Natural killer cell treated with Interleukin-12 subunit alpha and Interleukin-12 subunit beta and Interleukin-15 and Interleukin-18, amount 100 ng/mL, for 72 hours (primary cell): ENCODE measurements at regions not wholly inside any gene's neighbourhood (a gene's known extent, or its start where the extent isn't known, plus 50 kb on each side); places are given as distances from the start of the nearest gene placed in this dataset.

Experiments used
- ATAC-seq, 2 donors: fragments of 150-1000 bp; cut with Tn5 transposase in 1 of 2; sonication (Bioruptor Pico), chemical (Tn5 transposase) in 1 of 2; 2 replicates each; pipeline ENCODE4 v1.10.0; 2021
- DNase-seq: peaks from one replicate; pipeline ENCODE4 v3.0.0; 2022; ENCODE audit warnings: low spot score
- H3K27ac Mint-ChIP-seq, 2 donors: 1 replicate in 1 of 2; 2 replicates in 1 of 2; pipeline ENCODE4 v1.8.0; 2022; ENCODE audit warnings: mixed read lengths in 2 of 2, mild to moderate bottlenecking in 1 of 2, moderate library complexity in 1 of 2
- H3K27me3 Mint-ChIP-seq, 2 donors: 1 replicate in 1 of 2; 2 replicates in 1 of 2; pipeline ENCODE4 v1.8.0; 2022; ENCODE audit warnings: mixed read lengths in 2 of 2
- H3K36me3 Mint-ChIP-seq: one replicate; pipeline ENCODE4 v1.8.0; 2022; ENCODE audit warnings: mixed read lengths
- H3K4me1 Mint-ChIP-seq, 2 donors: 1 replicate in 1 of 2; 2 replicates in 1 of 2; pipeline ENCODE4 v1.8.0; 2022; ENCODE audit warnings: low read depth in 2 of 2, mixed read lengths in 2 of 2, mild to moderate bottlenecking in 1 of 2
- H3K4me3 Mint-ChIP-seq: one replicate; pipeline ENCODE4 v1.8.0; 2022; ENCODE audit warnings: mixed read lengths
- H3K9me3 Mint-ChIP-seq: 2 replicates; pipeline ENCODE4 v1.8.0; 2022; ENCODE audit warnings: mixed read lengths

DNA sequence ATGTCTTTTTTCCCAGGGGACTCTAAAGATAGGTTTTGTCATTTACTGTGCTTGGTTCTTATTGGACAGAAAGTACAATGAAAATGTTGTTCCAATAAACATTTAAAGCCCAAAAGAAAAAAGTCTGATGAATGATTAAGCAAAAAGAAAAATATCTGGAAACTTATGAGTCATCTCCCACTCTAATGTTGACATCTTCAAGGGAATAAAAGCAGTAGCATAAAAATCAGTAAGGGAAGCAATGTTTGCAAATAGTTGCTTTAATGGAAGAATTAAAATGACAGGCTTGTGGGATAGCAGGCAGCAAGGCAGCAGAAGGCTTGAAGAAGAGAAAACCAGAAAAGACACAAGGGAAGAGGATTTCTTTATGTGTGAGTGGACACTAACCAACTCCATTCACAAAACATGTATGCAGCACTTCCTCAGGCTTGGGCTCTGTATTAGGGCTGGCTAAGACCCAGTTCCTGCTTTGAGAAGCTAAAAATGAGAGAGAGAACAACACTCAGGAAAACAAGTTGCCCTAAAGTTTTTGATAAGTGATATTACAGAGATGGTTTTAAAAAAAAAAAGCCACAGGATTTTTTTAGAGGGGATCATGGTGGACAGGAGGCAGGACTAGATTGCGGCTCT lies 263.2 kb upstream of the NT5E start:
- H3K4me1 Mint-ChIP-seq = no peaks in the 10 kb centered on the region
- no peak overlapping the region for H3K4me3 Mint-ChIP-seq
- H3K9me3 Mint-ChIP-seq = peaks cover 16% of the 10 kb centered on the region
- ATAC-seq = no peak
- no peak for DNase-seq
- H3K27me3 Mint-ChIP-seq = no peaks in the 10 kb centered on the region
- H3K27ac Mint-ChIP-seq = no peak overlapping the region
- H3K36me3 Mint-ChIP-seq = no peaks in the 10 kb centered on the region

GRCh38 chr6:85185977-85186376 lies 263.9 kb upstream of the NT5E start:
- Mint-ChIP-seq H3K27ac (no peak overlapping the region), H3K36me3 (no peaks in the 10 kb centered on the region), H3K4me3 (no peak overlapping the region), H3K4me1 (no peaks in the 10 kb centered on the region), H3K27me3 (no peaks in the 10 kb centered on the region), H3K9me3 (peaks cover 20% of the 10 kb centered on the region)
- no peak for ATAC-seq
- DNase-seq = no peak

GRCh38 chr6:85183841-85184240 lies 266.0 kb upstream of the NT5E start:
- no peak overlapping the region for H3K27ac Mint-ChIP-seq
- H3K4me1 Mint-ChIP-seq = no peaks in the 10 kb centered on the region
- peaks cover 10% of the 10 kb centered on the region for H3K9me3 Mint-ChIP-seq
- no peaks in the 10 kb centered on the region for H3K27me3 Mint-ChIP-seq
- ATAC-seq = no peak
- H3K4me3 Mint-ChIP-seq = no peak overlapping the region
- DNase-seq = no peak
- no peaks in the 10 kb centered on the region for H3K36me3 Mint-ChIP-seq

DNA sequence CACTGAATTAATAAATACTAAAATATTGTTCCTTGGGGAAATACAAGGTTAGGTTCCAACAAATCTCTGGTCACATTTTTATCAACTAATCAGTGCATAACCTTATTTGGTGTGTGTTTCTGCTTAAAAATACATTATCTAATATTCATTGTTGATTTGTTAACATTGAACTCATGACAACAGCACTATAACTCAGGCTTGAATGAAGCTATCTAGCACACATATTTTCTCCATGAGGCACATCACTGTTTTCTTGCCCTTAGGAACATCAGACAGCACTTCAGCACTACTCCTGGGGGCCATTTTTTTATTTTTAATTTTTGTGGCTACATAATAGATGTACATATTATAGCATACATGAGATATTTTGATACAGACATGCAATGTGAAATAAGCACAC lies 277.2 kb upstream of the NT5E start:
- no peaks in the 10 kb centered on the region for H3K4me1 Mint-ChIP-seq
- no peaks in the 10 kb centered on the region for H3K36me3 Mint-ChIP-seq
- DNase-seq (no peak), ATAC-seq (no peak)
- H3K27me3 Mint-ChIP-seq = no peaks in the 10 kb centered on the region
- no peak overlapping the region for H3K4me3 Mint-ChIP-seq
- H3K9me3 Mint-ChIP-seq = peaks cover 18% of the 10 kb centered on the region
- H3K27ac Mint-ChIP-seq = no peak overlapping the region

- Mint-ChIP-seq H3K9me3 (peaks cover 17% of the 10 kb centered on the region), H3K4me3 (no peak overlapping the region), H3K27ac (no peak overlapping the region), H3K36me3 (no peaks in the 10 kb centered on the region), H3K4me1 (no peaks in the 10 kb centered on the region), H3K27me3 (no peaks in the 10 kb centered on the region)
- ATAC-seq (no peak), DNase-seq (no peak)
Observed at GRCh38 chr6:85172161-85172560, 277.7 kb upstream of the NT5E start.

DNA sequence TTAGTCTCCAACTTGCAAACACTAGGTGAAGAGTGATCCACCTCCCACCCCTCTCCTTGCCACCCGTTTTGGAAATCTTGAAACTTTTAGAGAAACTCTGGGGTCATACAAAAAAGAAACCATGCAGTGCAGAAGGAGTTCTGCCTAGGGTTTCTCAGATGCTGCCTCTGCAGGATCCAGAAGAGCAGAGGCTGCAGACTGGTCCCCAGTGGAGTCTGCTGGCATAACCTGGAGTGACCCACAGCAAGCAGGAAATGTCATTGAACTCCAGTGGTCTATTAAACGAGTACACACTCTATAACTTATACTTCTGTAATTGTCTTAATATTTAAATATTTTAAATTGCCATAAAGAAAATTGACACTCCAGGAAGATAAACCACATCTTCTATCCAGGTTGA lies 280.7 kb upstream of the NT5E start:
- Mint-ChIP-seq H3K27me3 (no peaks in the 10 kb centered on the region), H3K9me3 (peaks cover 7% of the 10 kb centered on the region), H3K36me3 (no peaks in the 10 kb centered on the region), H3K4me1 (no peaks in the 10 kb centered on the region), H3K4me3 (no peak overlapping the region), H3K27ac (no peak overlapping the region)
- no peak for ATAC-seq
- no peak for DNase-seq

DNA sequence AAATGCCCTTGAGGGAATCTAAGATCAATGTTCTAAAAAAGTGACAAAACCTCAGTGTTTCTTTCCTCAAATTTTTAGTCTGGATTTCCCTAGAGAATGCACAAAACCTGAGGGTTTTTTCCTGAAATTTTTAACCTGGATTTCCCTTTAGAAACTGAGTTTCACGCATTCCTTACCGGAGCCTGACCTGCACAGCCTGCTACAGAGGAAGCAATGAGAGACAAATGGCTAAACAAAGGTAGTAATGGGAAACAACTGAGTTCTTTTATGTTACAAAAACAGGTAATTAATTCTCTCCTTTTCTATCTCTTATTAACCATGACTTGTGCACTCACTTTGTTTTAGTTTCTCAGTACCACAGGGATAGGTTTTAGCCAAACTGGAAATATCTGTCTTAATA lies 281.7 kb upstream of the NT5E start:
- H3K27ac Mint-ChIP-seq = no peak overlapping the region
- H3K4me1 Mint-ChIP-seq = no peaks in the 10 kb centered on the region
- no peak for ATAC-seq

DNA sequence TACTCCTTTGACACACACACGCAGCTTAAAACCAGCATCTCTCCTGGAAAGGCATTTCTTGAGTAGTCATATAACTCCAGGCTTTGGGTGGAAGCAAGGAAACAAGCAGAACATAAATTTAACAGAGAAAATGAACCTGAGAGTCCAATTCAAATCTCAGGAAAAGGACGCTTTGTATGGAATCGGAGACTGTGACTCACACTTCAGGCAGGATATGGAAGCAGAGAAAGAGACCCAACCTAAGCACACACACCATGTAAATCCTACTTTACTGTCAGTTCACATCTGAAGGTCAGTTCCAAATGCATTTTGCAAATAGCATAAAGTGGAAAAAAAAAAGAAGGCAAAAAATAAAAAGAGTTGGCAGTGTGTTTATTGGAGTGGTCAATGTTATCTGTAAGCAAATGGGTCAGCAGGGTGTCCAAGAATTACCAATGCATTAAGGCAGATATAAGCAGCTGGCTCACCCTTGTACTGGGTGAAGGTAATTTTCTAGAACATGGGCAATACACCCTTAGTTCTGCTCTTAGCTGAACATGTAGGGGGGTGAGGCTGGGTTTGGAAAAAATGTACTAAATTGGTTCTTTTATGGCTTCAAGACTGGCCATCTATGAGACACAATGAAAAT lies 283.7 kb upstream of the NT5E start:
- H3K27ac Mint-ChIP-seq = no peak overlapping the region
- DNase-seq = no peak
- no peak for ATAC-seq

More for the DNA sequence above, 281.7 kb upstream of the NT5E start:
- Mint-ChIP-seq H3K27me3 (no peaks in the 10 kb centered on the region), H3K4me3 (no peak overlapping the region), H3K9me3 (peaks cover 7% of the 10 kb centered on the region), H3K36me3 (no peaks in the 10 kb centered on the region)
- DNase-seq = no peak

GRCh38 chr6:85163156-85164080 lies 286.5 kb upstream of the NT5E start:
- Mint-ChIP-seq H3K27ac (no peak overlapping the region), H3K27me3 (no peaks in the 10 kb centered on the region), H3K9me3 (peaks cover 7% of the 10 kb centered on the region), H3K4me3 (no peak overlapping the region), H3K4me1 (no peaks in the 10 kb centered on the region), H3K36me3 (no peaks in the 10 kb centered on the region)
- ATAC-seq = no peak
- no peak for DNase-seq

More for the DNA sequence above, 283.7 kb upstream of the NT5E start:
- Mint-ChIP-seq H3K27me3 (no peaks in the 10 kb centered on the region), H3K36me3 (no peaks in the 10 kb centered on the region), H3K9me3 (peaks cover 7% of the 10 kb centered on the region), H3K4me3 (no peak overlapping the region), H3K4me1 (no peaks in the 10 kb centered on the region)

DNA sequence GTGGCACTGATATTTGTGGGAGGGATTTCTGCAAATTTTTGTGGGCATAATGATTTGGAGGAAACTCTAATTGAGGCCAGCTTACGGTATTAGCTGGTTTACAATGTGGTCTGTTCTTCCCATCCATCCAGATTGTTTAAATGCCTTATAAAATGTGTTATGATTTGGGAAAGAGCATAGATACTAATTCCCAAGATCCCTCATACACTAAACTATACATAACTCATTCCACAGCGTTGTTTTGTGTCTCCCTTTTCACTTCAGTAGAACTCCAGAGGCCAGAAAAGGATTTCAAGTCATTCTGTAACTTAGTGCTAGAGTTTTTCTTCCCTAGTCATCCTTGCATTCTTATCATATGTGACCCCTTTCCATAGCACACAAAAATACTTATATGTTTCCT lies 292.6 kb upstream of the NT5E start:
- Mint-ChIP-seq H3K4me1 (no peaks in the 10 kb centered on the region), H3K27ac (no peak overlapping the region), H3K9me3 (peaks cover 10% of the 10 kb centered on the region), H3K27me3 (no peaks in the 10 kb centered on the region), H3K4me3 (no peak overlapping the region), H3K36me3 (no peaks in the 10 kb centered on the region)
- DNase-seq = no peak
- ATAC-seq = no peak

- no peak for ATAC-seq
- Mint-ChIP-seq H3K27me3 (no peaks in the 10 kb centered on the region), H3K4me1 (no peaks in the 10 kb centered on the region), H3K27ac (no peak overlapping the region), H3K36me3 (peaks cover 5% of the 10 kb centered on the region), H3K9me3 (peaks cover 15% of the 10 kb centered on the region), H3K4me3 (no peak overlapping the region)
- DNase-seq = no peak
Observed at GRCh38 chr6:85143676-85144075, 306.2 kb upstream of the NT5E start.

GRCh38 chr6:85137865-85138264 lies 312.0 kb upstream of the NT5E start:
- H3K4me3 Mint-ChIP-seq = no peak overlapping the region
- DNase-seq = no peak
- no peaks in the 10 kb centered on the region for H3K4me1 Mint-ChIP-seq
- peaks cover 10% of the 10 kb centered on the region for H3K9me3 Mint-ChIP-seq
- ATAC-seq = no peak
- H3K27me3 Mint-ChIP-seq = no peaks in the 10 kb centered on the region
- H3K36me3 Mint-ChIP-seq = no peaks in the 10 kb centered on the region
- no peak overlapping the region for H3K27ac Mint-ChIP-seq

- Mint-ChIP-seq H3K36me3 (no peaks in the 10 kb centered on the region), H3K4me3 (no peak overlapping the region), H3K9me3 (peaks cover 8% of the 10 kb centered on the region), H3K4me1 (no peaks in the 10 kb centered on the region), H3K27ac (no peak overlapping the region), H3K27me3 (no peaks in the 10 kb centered on the region)
- no peak for DNase-seq
- ATAC-seq = no peak
Observed at GRCh38 chr6:85136310-85136709, 313.6 kb upstream of the NT5E start.

DNA sequence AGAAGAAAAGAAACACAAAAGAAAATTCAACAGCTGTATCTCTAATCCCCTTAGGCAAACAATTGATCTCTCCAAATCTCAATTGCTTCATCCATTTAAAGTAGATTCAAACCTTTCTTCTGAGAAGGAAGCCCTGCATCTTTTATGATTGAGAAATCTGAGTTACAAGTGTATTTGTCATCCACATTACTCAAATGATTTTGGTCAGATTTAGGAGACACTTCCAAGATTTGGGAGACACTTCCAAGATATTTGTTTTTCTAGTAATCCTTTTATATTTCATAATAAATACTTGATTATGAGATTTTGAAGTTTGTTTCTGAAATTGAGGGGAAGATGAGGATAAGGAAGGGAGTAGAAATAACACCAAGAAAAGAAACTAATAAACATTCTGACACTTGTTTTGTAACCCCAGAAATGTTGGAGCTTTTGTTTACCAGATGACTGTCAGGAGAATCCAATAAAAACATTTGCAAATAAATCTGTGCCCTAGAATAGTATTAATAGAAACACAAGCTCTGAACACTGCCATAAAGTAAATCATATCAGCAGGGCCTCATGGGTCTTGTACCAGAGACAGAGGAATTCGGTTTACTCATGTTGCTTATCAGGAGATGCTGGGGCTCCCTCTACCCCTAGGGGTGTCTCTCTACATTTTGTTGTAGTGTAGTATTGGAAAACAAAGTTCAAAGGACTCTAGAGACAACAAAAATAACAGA lies 314.3 kb upstream of the NT5E start:
- H3K4me3 Mint-ChIP-seq = no peak overlapping the region
- no peak for DNase-seq
- no peaks in the 10 kb centered on the region for H3K27me3 Mint-ChIP-seq
- H3K36me3 Mint-ChIP-seq = no peaks in the 10 kb centered on the region
- no peak for ATAC-seq
- no peak overlapping the region for H3K27ac Mint-ChIP-seq
- H3K9me3 Mint-ChIP-seq = peaks cover 12% of the 10 kb centered on the region
- H3K4me1 Mint-ChIP-seq = no peaks in the 10 kb centered on the region
